Rectal smooth muscle tissue (tissue), 1 donor: ENCODE measurements at regions not wholly inside any gene's neighbourhood (a gene's known extent, or its start where the extent isn't known, plus 50 kb on each side); places are given as distances from the start of the nearest gene placed in this dataset.
"Not testable (repeated sequence)": the region's sequence is repeated elsewhere in the genome, so short reads cannot be mapped to it uniquely, and the experiment has no call there.

Source experiments
- H3K27ac ChIP-seq: one replicate; pipeline ENCODE4 v1.7.0; 2013; ENCODE audit warnings: low read depth, low read length, inconsistent platforms
- H3K27me3 ChIP-seq: one replicate; pipeline ENCODE4 v1.7.0; 2013; ENCODE audit warnings: low read length; ENCODE audit not compliant: control insufficient read depth, insufficient read depth
- H3K36me3 ChIP-seq: one replicate; pipeline ENCODE4 v1.7.0; 2013; ENCODE audit warnings: low read length; ENCODE audit not compliant: control insufficient read depth, insufficient read depth
- H3K4me1 ChIP-seq: one replicate; pipeline ENCODE4 v1.7.0; 2013; ENCODE audit warnings: low read length; ENCODE audit not compliant: control insufficient read depth, insufficient read depth
- H3K4me3 ChIP-seq: one replicate; pipeline ENCODE4 v1.7.0; 2013; ENCODE audit warnings: low read length
- H3K9ac ChIP-seq: one replicate; pipeline ENCODE4 v1.7.0; 2013; ENCODE audit warnings: low read length

DNA sequence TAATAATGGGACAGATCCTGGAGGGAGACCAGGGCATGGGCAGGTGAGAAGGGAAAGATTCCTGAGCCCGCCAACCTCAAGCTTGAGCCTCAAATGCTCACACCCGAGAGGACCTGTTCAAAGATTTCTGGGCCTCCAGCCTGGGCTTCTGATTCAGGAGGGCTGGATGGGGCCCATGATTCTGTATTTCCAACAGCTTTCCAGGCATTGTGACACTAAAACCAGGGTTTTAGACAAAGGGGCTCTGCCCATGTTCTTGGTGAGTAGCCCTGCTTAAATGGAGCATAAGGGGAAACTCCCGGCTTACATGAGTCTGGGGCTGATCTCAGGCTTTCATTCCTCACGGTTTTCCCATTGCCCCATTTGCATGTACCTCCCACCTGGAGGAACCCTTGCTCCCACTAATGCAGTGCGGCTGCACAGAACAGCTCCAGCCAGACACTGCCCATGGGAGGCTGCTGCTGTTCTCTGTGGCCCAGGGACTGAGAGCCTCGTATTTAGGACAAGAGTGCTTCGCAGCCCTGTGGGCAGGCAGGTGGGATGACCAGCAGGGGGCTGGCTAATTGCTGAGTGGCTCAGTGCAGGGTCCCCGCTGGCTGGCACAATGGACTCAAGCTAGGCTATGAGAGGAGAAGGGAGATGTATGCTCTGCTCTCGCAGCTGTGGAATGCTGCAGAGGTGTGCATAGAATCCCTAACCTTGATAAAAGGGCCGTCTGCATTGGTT, 135.3 kb upstream of the COBL start:
- H3K27me3 ChIP-seq, result no peaks in the 10 kb centered on the region
- no peaks in the 10 kb centered on the region for H3K4me1 ChIP-seq
- H3K36me3 ChIP-seq, result no peaks in the 10 kb centered on the region
- no peak overlapping the region for H3K27ac ChIP-seq
- no peak overlapping the region for H3K9ac ChIP-seq
- H3K4me3 ChIP-seq, result no peak overlapping the region

DNA sequence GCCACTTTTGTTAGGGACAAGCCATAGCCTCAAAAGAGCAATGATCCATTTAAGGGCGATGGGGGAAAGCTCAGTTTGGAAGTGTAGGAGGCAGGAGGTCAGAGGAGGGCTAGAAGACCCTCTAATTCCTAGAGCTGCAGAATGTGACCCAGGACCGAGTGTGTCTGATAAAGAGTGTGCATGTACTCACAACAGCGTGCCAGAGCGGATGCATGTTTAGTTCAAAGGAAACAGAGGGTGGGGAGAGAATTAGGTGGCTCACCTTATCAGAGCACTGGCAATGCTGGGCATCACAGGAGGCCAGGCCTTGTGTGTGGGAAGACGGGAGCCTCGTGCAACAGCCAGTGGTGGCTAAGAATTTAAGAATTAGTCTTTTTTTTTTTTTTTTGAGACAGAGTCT, 133.9 kb upstream of the COBL start:
- no peaks in the 10 kb centered on the region for H3K36me3 ChIP-seq
- H3K4me1 ChIP-seq, result no peaks in the 10 kb centered on the region
- no peak overlapping the region for H3K4me3 ChIP-seq
- no peak overlapping the region for H3K27ac ChIP-seq
- no peak overlapping the region for H3K9ac ChIP-seq
- H3K27me3 ChIP-seq, result no peaks in the 10 kb centered on the region

DNA sequence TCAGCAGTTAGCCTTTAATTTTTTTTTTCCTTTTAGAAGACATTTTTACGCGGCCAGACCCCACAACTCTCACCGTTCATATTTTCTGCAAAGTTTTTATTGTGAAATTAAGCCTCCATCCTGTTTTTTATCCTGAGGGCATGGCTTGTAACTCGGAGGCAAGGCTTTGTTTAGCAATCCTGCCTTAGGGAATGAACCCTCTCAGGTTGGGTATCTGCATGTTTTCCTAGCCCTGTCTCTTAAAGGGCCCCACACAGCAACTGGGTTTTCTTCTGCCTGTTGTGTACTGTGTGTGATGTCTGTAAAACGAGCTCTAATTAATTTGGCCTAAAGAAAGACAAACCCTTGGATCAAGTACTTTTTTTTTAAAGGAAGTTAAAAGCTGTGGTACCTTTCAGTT, 130.2 kb upstream of the COBL start:
- Histone ChIP-seq H3K4me3 (no peak overlapping the region), H3K9ac (no peak overlapping the region), H3K27me3 (no peaks in the 10 kb centered on the region)

DNA sequence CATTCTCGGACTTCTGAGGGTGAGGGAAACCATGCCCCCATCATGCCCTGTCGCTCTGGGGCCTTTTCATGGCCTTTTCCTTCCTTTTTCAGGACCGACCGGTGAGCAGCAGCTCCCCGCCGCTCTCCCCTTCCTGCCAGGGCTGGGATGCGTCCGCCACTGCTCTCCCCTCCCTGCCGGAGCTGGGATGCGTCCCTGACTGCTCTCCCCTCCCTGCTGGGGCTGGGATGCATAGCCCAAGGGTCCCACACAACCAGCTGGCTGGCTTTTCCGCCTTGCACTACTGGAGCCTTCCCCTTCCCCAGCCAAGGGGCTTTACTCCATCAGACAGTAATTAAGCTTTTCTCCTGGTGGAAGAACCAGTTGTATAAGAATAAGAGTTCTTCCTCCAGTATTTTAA, 129.7 kb upstream of the COBL start:
- Histone ChIP-seq H3K4me1 (no peaks in the 10 kb centered on the region), H3K4me3 (no peak overlapping the region), H3K27ac (no peak overlapping the region), H3K9ac (no peak overlapping the region), H3K36me3 (no peaks in the 10 kb centered on the region), H3K27me3 (no peaks in the 10 kb centered on the region)

More for the DNA sequence above, 130.2 kb upstream of the COBL start:
- Histone ChIP-seq H3K36me3 (no peaks in the 10 kb centered on the region), H3K27ac (no peak overlapping the region), H3K4me1 (no peaks in the 10 kb centered on the region)

DNA sequence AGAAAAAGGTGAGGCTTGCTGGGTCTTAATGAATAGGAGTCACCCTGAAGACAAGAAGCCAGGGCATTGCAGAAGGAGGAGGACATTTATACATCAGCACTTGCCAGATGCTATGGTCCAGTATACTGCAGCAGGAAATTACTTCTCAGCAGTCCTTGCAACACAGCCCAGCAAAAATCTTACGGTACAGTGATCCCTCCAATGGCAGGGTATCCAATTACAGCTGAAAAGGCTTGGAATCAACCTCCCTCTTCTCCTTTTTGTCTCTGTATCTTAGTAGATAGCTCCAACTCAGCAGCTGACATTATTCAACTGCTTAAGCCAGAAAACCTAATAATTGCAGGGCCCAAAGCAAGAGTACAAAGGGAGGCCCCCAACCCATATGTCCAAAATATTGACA, 128.3 kb upstream of the COBL start:
- no peak overlapping the region for H3K27ac ChIP-seq

DNA sequence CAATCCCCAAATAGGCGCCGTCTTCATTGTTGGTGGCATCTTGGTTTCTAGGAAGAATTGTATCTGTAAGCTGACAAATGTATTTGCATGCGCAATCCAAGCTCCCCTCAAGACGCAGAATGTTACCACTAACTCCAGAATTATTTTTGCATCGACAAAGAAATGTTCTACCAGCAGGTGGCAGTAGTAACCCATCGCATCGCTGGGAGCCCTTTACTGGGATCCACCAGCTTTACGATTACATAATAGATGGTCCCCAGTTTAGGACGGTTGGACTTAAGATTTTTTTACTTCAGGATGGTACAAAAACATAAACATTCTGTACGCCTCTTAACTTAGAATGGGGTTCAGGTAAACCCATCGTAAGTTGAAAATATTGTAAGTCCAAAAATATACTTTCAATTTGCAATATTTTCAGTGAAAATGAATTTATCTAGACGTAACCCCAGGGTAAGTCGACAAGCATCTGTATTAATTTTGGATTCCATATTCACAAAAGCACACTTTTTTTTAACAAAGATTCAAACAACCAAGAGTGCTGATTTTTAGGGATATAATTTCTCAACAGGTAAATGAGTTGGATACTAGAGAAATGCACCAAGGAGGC, 114.0 kb upstream of the COBL start:
- Histone ChIP-seq H3K27me3 (no peaks in the 10 kb centered on the region), H3K36me3 (no peaks in the 10 kb centered on the region), H3K4me3 (no peak overlapping the region), H3K4me1 (no peaks in the 10 kb centered on the region), H3K9ac (no peak overlapping the region), H3K27ac (no peak overlapping the region)

More for the DNA sequence above, 128.3 kb upstream of the COBL start:
- Histone ChIP-seq H3K27me3 (no peaks in the 10 kb centered on the region), H3K9ac (no peak overlapping the region), H3K4me3 (no peak overlapping the region), H3K4me1 (no peaks in the 10 kb centered on the region), H3K36me3 (no peaks in the 10 kb centered on the region)

DNA sequence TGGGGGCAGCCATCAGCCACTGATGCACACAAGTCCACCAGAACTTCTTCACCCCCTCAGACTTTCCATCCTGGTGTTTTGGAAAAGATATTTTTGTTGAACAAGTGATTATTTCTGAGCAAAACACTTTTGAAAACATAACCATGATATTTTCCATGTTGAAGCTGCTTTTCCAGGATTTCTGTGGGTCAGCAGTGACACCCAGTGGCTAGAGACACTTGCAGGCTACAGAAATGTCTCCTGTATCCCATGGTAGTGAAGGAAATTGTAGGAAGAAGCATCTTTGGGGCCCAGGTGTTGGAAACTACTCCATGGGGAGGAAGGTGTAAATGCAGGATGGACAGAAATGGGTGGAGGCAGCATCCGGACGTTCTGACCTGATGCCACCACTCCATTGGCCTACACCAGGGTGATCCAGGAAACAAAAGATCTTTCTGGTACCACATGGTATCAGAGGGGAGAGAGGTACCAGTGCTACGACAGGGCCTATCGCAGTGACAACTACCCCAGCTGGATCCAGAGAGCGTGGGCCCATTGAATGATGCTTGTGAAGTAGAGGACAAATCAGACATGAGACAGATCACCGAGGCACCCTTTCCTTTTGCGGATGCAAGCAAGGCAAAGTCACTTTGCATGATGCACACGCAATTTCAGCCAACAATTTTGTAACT, 111.7 kb upstream of the COBL start:
- Histone ChIP-seq H3K9ac (no peak overlapping the region), H3K4me1 (no peaks in the 10 kb centered on the region), H3K36me3 (no peaks in the 10 kb centered on the region), H3K27me3 (no peaks in the 10 kb centered on the region), H3K27ac (no peak overlapping the region), H3K4me3 (no peak overlapping the region)

DNA sequence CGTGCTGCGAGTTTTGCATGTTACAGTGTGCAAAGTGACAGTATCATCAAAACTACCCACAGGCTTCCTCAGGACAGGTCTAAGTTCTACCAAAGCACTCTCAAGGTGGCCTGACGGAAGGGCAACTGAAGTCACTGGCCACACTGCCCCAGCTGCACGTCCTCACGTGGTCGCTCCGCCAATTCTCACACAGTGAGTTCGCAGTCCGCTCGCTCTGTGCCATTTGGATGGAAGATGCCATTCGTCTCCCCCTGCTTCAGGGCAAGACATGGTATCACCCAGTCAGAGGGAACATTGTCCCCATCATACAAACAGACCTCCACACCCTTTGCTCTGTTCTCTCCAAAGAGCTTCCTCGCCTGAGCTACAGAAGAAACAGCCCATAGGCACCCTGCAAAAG, 109.6 kb upstream of the COBL start:
- no peaks in the 10 kb centered on the region for H3K36me3 ChIP-seq
- no peak overlapping the region for H3K9ac ChIP-seq
- no peak overlapping the region for H3K27ac ChIP-seq
- H3K4me3 ChIP-seq, result no peak overlapping the region
- no peaks in the 10 kb centered on the region for H3K4me1 ChIP-seq
- H3K27me3 ChIP-seq, result no peaks in the 10 kb centered on the region

DNA sequence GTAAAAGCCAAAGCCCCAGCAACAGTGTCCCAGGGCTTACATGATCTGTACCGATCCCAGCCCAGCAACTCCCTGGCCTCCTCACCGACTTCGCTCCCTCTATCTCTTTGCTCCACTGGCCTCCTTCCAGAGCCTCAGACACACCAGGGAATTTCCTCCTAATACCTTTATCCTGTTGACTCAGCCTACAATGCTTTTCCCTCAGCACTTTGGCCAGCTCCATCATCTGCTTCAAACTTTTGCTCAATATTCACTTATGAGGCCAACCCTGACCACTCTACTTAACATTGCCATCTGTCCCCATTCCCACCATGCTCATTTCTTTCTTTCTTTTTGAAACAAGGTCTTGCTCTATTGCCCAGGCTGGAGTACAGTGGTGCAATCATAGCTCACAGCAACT, 93.3 kb upstream of the COBL start:
- not testable (repeated sequence) for H3K4me1 ChIP-seq, H3K27ac ChIP-seq, H3K36me3 ChIP-seq, H3K9ac ChIP-seq, H3K4me3 ChIP-seq, H3K27me3 ChIP-seq

DNA sequence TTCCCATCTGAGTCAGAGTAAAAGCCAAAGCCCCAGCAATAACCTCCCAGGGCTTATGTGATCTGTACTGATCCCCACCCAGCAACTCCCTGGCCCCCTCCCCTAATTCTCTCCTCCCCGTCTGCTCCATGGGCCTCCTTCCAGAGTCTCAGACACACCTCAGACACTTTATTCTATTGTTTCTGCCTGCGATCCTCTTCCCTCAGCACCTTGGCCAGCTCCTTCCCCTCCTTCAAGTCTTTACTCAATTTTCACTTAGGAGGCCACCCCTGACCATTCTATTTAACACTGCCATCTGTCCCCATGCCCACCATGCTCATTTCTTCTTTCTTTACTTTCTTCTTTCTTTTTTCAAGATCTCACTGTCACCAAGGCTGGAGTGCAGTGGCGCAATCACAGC, 81.0 kb upstream of the COBL start:
- not testable (repeated sequence) for H3K27me3 ChIP-seq, H3K4me1 ChIP-seq, H3K36me3 ChIP-seq, H3K27ac ChIP-seq, H3K4me3 ChIP-seq, H3K9ac ChIP-seq

DNA sequence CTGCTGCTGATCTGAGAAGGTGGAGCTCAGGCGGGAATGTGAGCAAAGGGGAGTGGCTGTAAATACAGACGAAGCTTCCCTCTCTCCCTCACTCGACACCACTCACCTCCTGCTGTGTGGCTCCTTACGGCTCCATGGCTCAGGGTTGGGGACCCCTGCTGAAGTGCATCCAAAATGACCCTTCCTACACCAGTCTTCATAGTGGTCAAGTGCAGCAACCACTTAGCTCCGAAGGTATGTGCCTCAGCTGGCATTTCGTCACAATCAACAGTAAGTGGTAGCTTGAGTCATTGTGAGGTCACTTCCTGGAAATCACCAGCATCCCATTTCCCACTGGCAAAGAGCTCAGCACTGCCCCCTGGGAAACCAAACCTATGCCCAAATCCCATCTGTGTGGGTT, 76.4 kb upstream of the COBL start:
- not testable (repeated sequence) for H3K4me3 ChIP-seq, H3K27me3 ChIP-seq, H3K4me1 ChIP-seq, H3K27ac ChIP-seq, H3K9ac ChIP-seq, H3K36me3 ChIP-seq

DNA sequence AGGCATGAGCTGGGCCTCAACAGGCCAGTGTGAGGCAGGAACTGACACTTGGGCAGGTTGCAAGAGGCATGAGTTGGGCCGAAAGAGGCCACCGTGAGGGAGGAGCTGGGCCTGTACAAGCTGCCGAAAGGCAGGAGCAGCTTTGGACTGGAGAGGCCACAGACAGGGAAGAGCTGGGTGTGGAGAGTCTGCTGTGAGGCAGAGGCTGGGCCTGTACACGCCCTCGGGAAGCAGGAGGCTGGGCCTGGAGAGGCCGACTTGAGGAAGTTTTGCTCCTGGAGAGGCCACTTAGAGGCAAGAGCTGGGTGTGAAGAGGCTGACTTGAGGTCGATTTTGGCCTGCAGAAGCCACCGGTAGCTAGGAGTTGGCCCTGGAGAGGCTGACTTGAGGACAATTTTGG, 73.3 kb upstream of the COBL start:
- H3K27me3 ChIP-seq, H3K9ac ChIP-seq, H3K4me3 ChIP-seq, H3K36me3 ChIP-seq, H3K4me1 ChIP-seq, H3K27ac ChIP-seq: not testable (repeated sequence)
